Neural cell (in vitro differentiated cells): ENCODE measurements at regions not wholly inside any gene's neighbourhood (a gene's known extent, or its start where the extent isn't known, plus 50 kb on each side); places are given as distances from the start of the nearest gene placed in this dataset.

Experiments
- H2AFZ ChIP-seq: fragments of 200-600, 300-800 bp; sonication (generic), shearing (Covaris generic); 2 replicates; pipeline ENCODE4 v1.6.0; 2014; ENCODE audit warnings: low read depth, mild to moderate bottlenecking, antibody characterized with exemption, low read length, moderate library complexity
- H3F3A ChIP-seq: fragments of 200-600 bp; shearing (Covaris generic); 2 replicates; pipeline ENCODE4 v1.6.1; 2016; ENCODE audit warnings: mild to moderate bottlenecking, moderate library complexity, mixed read lengths, antibody characterized with exemption, low read length; ENCODE audit not compliant: insufficient read depth, poor library complexity, severe bottlenecking
- H3K27ac ChIP-seq: fragments of 200-600, 300-800 bp; sonication (generic), shearing (Covaris generic); 2 replicates; pipeline ENCODE4 v1.5.1; 2014; ENCODE audit warnings: mild to moderate bottlenecking, low read length, moderate library complexity
- H3K27me3 ChIP-seq: fragments of 300-800, 200-600 bp; sonication (generic), shearing (Covaris generic); 2 replicates; pipeline ENCODE4 v1.6.0; 2014; ENCODE audit warnings: mild to moderate bottlenecking, low read depth, low read length, moderate library complexity; ENCODE audit not compliant: insufficient read depth
- H3K36me3 ChIP-seq: fragments of 300-800, 200-600 bp; sonication (generic), shearing (Covaris generic); 2 replicates; pipeline ENCODE4 v1.5.1; 2014; ENCODE audit warnings: mild to moderate bottlenecking, antibody characterized with exemption, low read length, moderate library complexity; ENCODE audit not compliant: insufficient read depth
- H3K4me2 ChIP-seq: fragments of 300-800, 200-600 bp; sonication (generic), shearing (Covaris generic); 2 replicates; pipeline ENCODE4 v1.6.0; 2014; ENCODE audit warnings: mild to moderate bottlenecking, low read length
- H3K4me3 ChIP-seq: fragments of 300-800, 200-600 bp; sonication (generic), shearing (Covaris generic); 2 replicates; pipeline ENCODE4 v1.5.1; 2014; ENCODE audit warnings: mild to moderate bottlenecking, low read length, moderate library complexity
- H3K79me2 ChIP-seq: fragments of 200-600 bp; shearing (Covaris generic); replicated peaks from 2 replicates; pipeline ENCODE4 v1.6.0; 2014; ENCODE audit warnings: mild to moderate bottlenecking, low read length, moderate library complexity; ENCODE audit not compliant: insufficient read depth
- H3K9ac ChIP-seq: fragments of 300-800, 200-600 bp; sonication (generic), shearing (Covaris generic); 2 replicates; pipeline ENCODE4 v1.6.1; 2016; ENCODE audit warnings: mild to moderate bottlenecking, low read length, mixed read lengths
- H3K9me2 ChIP-seq: fragments of 200-600 bp; shearing (Covaris generic); 2 replicates; pipeline ENCODE4 v1.6.1; 2016; ENCODE audit warnings: mild to moderate bottlenecking, low read length, mixed read lengths; ENCODE audit not compliant: insufficient read depth
- H3K9me3 ChIP-seq: fragments of 200-600, 300-800 bp; sonication (generic), shearing (Covaris generic); 2 replicates; pipeline ENCODE4 v1.6.1; 2016; ENCODE audit warnings: mild to moderate bottlenecking, mixed run types, low read length, moderate library complexity, mixed read lengths
- H4K20me1 ChIP-seq: fragments of 200-600 bp; shearing (Covaris generic); 2 replicates; pipeline ENCODE4 v1.6.1; 2016; ENCODE audit warnings: mild to moderate bottlenecking, mixed run types; ENCODE audit not compliant: insufficient read depth
- EP300 ChIP-seq: fragments of 450-650 bp; conservative IDR thresholded peaks from 2 replicates; pipeline ENCODE4 v1.6.1; 2014; ENCODE audit warnings: antibody characterized with exemption, mild to moderate bottlenecking, moderate library complexity; ENCODE audit not compliant: poor library complexity, severe bottlenecking
- EZH2 ChIP-seq: fragments of 200-600, 300-800 bp; shearing (Covaris generic), sonication (generic); IDR thresholded peaks from 2 replicates; pipeline ENCODE4 v1.6.1; 2014; ENCODE audit warnings: antibody characterized with exemption, low read length, borderline replicate concordance, mild to moderate bottlenecking; ENCODE audit not compliant: insufficient read depth, poor library complexity, severe bottlenecking
- MXI1 ChIP-seq: fragments of 450-650 bp; conservative IDR thresholded peaks from 2 replicates; pipeline ENCODE4 v1.6.1; 2014; ENCODE audit warnings: antibody characterized with exemption, mild to moderate bottlenecking; ENCODE audit not compliant: poor library complexity, severe bottlenecking
- POLR2AphosphoS5 ChIP-seq: IDR thresholded peaks from 2 replicates; pipeline ENCODE4 v1.6.1; 2012
- RAD21 ChIP-seq: fragments of 450-650 bp; conservative IDR thresholded peaks from 2 replicates; pipeline ENCODE4 v1.6.1; 2014; ENCODE audit warnings: antibody characterized with exemption, mild to moderate bottlenecking, moderate library complexity
- SMC3 ChIP-seq: fragments of 450-650 bp; conservative IDR thresholded peaks from 2 replicates; pipeline ENCODE4 v1.6.1; 2014; ENCODE audit warnings: antibody characterized with exemption, mild to moderate bottlenecking, moderate library complexity; ENCODE audit not compliant: poor library complexity
- TAF1 ChIP-seq: IDR thresholded peaks from 2 replicates; pipeline ENCODE4 v1.6.1; 2012; ENCODE audit warnings: low read depth
- TF ChIP-seq, protein P1 (sequence below): fragments of 450-650 bp; IDR thresholded peaks from 2 replicates; pipeline ENCODE4 v1.5.1; 2014; ENCODE audit warnings: antibody characterized with exemption, mild to moderate bottlenecking, moderate library complexity; ENCODE audit not compliant: poor library complexity, severe bottlenecking
- TF ChIP-seq, protein P2 (sequence below): IDR thresholded peaks from 2 replicates; pipeline ENCODE4 v1.6.1; 2012; ENCODE audit warnings: borderline replicate concordance

DNA sequence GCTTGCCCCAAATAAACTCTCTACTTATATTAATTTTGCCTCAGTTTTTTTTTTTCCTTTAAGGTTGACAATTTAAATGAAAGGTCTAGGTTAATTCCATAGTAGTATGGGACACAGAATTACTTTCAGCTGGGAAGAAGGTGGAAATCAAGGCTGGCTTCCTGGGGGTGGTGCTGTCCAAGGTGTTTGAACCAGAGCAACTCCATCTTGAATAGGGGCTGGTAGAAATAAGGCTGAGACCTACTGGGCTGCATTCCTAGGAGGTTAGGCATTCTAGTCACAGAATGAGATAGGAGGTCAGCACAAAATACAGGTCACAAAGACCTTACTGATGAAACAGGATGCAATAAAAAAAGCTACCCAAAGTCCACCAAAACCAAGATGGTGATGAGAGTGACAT, 1190.8 kb upstream of the AUTS2 start:
- no peaks in the 10 kb centered on the region for H3F3A ChIP-seq
- no peak overlapping the region for H2AFZ ChIP-seq
- no peak overlapping the region for H3K9ac ChIP-seq
- H3K4me2 ChIP-seq, result no peak overlapping the region
- H3K36me3 ChIP-seq, result no peaks in the 10 kb centered on the region
- no peaks in the 10 kb centered on the region for H3K79me2 ChIP-seq
- no peaks in the 10 kb centered on the region for H3K9me3 ChIP-seq
- H3K27ac ChIP-seq, result no peak overlapping the region
- H3K4me3 ChIP-seq, result no peak overlapping the region
- TF ChIP-seq, protein P1, sequence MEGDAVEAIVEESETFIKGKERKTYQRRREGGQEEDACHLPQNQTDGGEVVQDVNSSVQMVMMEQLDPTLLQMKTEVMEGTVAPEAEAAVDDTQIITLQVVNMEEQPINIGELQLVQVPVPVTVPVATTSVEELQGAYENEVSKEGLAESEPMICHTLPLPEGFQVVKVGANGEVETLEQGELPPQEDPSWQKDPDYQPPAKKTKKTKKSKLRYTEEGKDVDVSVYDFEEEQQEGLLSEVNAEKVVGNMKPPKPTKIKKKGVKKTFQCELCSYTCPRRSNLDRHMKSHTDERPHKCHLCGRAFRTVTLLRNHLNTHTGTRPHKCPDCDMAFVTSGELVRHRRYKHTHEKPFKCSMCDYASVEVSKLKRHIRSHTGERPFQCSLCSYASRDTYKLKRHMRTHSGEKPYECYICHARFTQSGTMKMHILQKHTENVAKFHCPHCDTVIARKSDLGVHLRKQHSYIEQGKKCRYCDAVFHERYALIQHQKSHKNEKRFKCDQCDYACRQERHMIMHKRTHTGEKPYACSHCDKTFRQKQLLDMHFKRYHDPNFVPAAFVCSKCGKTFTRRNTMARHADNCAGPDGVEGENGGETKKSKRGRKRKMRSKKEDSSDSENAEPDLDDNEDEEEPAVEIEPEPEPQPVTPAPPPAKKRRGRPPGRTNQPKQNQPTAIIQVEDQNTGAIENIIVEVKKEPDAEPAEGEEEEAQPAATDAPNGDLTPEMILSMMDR, result no peak
- TF ChIP-seq, protein P2, sequence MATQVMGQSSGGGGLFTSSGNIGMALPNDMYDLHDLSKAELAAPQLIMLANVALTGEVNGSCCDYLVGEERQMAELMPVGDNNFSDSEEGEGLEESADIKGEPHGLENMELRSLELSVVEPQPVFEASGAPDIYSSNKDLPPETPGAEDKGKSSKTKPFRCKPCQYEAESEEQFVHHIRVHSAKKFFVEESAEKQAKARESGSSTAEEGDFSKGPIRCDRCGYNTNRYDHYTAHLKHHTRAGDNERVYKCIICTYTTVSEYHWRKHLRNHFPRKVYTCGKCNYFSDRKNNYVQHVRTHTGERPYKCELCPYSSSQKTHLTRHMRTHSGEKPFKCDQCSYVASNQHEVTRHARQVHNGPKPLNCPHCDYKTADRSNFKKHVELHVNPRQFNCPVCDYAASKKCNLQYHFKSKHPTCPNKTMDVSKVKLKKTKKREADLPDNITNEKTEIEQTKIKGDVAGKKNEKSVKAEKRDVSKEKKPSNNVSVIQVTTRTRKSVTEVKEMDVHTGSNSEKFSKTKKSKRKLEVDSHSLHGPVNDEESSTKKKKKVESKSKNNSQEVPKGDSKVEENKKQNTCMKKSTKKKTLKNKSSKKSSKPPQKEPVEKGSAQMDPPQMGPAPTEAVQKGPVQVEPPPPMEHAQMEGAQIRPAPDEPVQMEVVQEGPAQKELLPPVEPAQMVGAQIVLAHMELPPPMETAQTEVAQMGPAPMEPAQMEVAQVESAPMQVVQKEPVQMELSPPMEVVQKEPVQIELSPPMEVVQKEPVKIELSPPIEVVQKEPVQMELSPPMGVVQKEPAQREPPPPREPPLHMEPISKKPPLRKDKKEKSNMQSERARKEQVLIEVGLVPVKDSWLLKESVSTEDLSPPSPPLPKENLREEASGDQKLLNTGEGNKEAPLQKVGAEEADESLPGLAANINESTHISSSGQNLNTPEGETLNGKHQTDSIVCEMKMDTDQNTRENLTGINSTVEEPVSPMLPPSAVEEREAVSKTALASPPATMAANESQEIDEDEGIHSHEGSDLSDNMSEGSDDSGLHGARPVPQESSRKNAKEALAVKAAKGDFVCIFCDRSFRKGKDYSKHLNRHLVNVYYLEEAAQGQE, result no peak
- TF ChIP-seq POLR2AphosphoS5 (no peak), TAF1 (no peak), EP300 (no peak), RAD21 (no peak), MXI1 (no peak), EZH2 (no peak), SMC3 (no peak)
- H3K27me3 ChIP-seq, result no peaks in the 10 kb centered on the region
- no peaks in the 10 kb centered on the region for H3K9me2 ChIP-seq
- H4K20me1 ChIP-seq, result no peaks in the 10 kb centered on the region

DNA sequence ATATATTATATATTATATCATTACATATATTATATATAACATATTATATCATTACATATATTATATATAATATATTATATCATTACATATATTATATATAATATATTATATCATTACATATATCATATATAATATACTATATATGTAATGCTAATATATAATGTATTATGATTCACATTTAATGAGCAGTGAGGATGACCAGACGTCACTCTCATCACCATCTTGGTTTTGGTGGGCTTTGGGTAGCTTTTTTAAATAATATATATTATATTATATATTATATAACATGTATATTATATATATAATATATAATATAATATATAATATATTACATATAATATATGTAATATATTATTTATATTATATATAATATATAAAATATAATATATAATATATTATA, 1189.4 kb upstream of the AUTS2 start:
- no peaks in the 10 kb centered on the region for H3K27me3 ChIP-seq
- H3K9ac ChIP-seq, result no peak overlapping the region
- no peaks in the 10 kb centered on the region for H4K20me1 ChIP-seq
- no peaks in the 10 kb centered on the region for H3K9me3 ChIP-seq
- no peak overlapping the region for H2AFZ ChIP-seq
- no peak overlapping the region for H3K27ac ChIP-seq
- no peak overlapping the region for H3K4me2 ChIP-seq
- H3K4me3 ChIP-seq, result no peak overlapping the region
- H3F3A ChIP-seq, result no peaks in the 10 kb centered on the region
- H3K36me3 ChIP-seq, result no peaks in the 10 kb centered on the region
- TF ChIP-seq, protein P1, result no peak
- no peak for TF ChIP-seq SMC3
- no peak for TF ChIP-seq EP300
- TF ChIP-seq, protein P2, result no peak
- no peaks in the 10 kb centered on the region for H3K9me2 ChIP-seq
- H3K79me2 ChIP-seq, result no peaks in the 10 kb centered on the region
